NT2/D1 (cell line): ENCODE measurements at regions not wholly inside any gene's neighbourhood (a gene's known extent, or its start where the extent isn't known, plus 50 kb on each side); places are given as distances from the start of the nearest gene placed in this dataset.

Experiments
- DNase-seq: peaks from one replicate; pipeline ENCODE4 v3.0.0-alpha.2; 2011; ENCODE audit warnings: low read depth, low spot score
- H3K27me3 ChIP-seq: 2 replicates; pipeline ENCODE4 v1.6.0; 2011; ENCODE audit warnings: mild to moderate bottlenecking; ENCODE audit not compliant: insufficient read length, insufficient read depth
- H3K36me3 ChIP-seq: 2 replicates; pipeline ENCODE4 v1.6.1; 2011; ENCODE audit warnings: mild to moderate bottlenecking, low read length, mixed read lengths; ENCODE audit not compliant: insufficient read depth, insufficient read length
- H3K4me1 ChIP-seq: 2 replicates; pipeline ENCODE4 v1.5.1; 2011; ENCODE audit not compliant: insufficient read depth, insufficient read length
- H3K4me3 ChIP-seq: 2 replicates; pipeline ENCODE4 v1.5.1; 2011; ENCODE audit warnings: low read depth; ENCODE audit not compliant: insufficient read length
- H3K9ac ChIP-seq: 2 replicates; pipeline ENCODE4 v1.6.0; 2011; ENCODE audit warnings: low read depth; ENCODE audit not compliant: insufficient read length
- H3K9me3 ChIP-seq: 2 replicates; pipeline ENCODE4 v1.5.1; 2011; ENCODE audit warnings: mild to moderate bottlenecking, low read length; ENCODE audit not compliant: insufficient read depth
- SUZ12 ChIP-seq: IDR thresholded peaks from 2 replicates; pipeline ENCODE4 v1.6.1; 2011; ENCODE audit not compliant: insufficient read length, insufficient read depth; ENCODE audit errors: extremely low read depth
- YY1 ChIP-seq: IDR thresholded peaks from 2 replicates; pipeline ENCODE4 v1.6.1; 2011; ENCODE audit not compliant: insufficient read length, insufficient read depth
- ZNF274 ChIP-seq: IDR thresholded peaks from 2 replicates; pipeline ENCODE4 v1.6.1; 2011; ENCODE audit warnings: mild to moderate bottlenecking, low read depth, low read length

- H3K27me3 ChIP-seq: no peaks in the 10 kb centered on the region
- DNase-seq: no peak
- H3K36me3 ChIP-seq: no peaks in the 10 kb centered on the region
- peaks cover 5% of the 10 kb centered on the region; the same call in 1 of the 2 replicates for H3K9me3 ChIP-seq
- H3K4me3 ChIP-seq: no peak overlapping the region
- no peak overlapping the region for H3K9ac ChIP-seq
- H3K4me1 ChIP-seq: no peaks in the 10 kb centered on the region
- TF ChIP-seq YY1 (no peak), ZNF274 (no peak), SUZ12 (no peak)
Measured at GRCh38 chr9:116087751-116088194, 65.8 kb upstream of the PAPPA start.

GRCh38 chr9:116088396-116088795, 65.2 kb upstream of the PAPPA start:
- no peak for DNase-seq
- Histone ChIP-seq H3K9ac (no peak overlapping the region), H3K36me3 (no peaks in the 10 kb centered on the region), H3K27me3 (no peaks in the 10 kb centered on the region), H3K9me3 (peaks cover 5% of the 10 kb centered on the region; the same call in 1 of the 2 replicates), H3K4me3 (no peak overlapping the region), H3K4me1 (no peaks in the 10 kb centered on the region)
- no peak for TF ChIP-seq ZNF274
- no peak for TF ChIP-seq YY1
- TF ChIP-seq SUZ12: no peak

- no peak overlapping the region for H3K4me3 ChIP-seq
- no peak overlapping the region for H3K9ac ChIP-seq
- TF ChIP-seq YY1 (no peak), SUZ12 (no peak), ZNF274 (no peak)
- peaks cover 5% of the 10 kb centered on the region; the same call in 1 of the 2 replicates for H3K9me3 ChIP-seq
- no peaks in the 10 kb centered on the region for H3K27me3 ChIP-seq
- no peaks in the 10 kb centered on the region for H3K4me1 ChIP-seq
- no peaks in the 10 kb centered on the region for H3K36me3 ChIP-seq
- DNase-seq: no peak
Measured at GRCh38 chr9:116090030-116090770, 63.4 kb upstream of the PAPPA start.

- Histone ChIP-seq H3K4me1 (no peaks in the 10 kb centered on the region), H3K36me3 (no peaks in the 10 kb centered on the region), H3K9ac (no peak overlapping the region), H3K4me3 (no peak overlapping the region), H3K27me3 (no peaks in the 10 kb centered on the region), H3K9me3 (peaks cover 5% of the 10 kb centered on the region; the same call in 1 of the 2 replicates)
- no peak for DNase-seq
- no peak for TF ChIP-seq YY1
- no peak for TF ChIP-seq SUZ12
- TF ChIP-seq ZNF274: no peak
Measured at GRCh38 chr9:116094846-116095245, 58.7 kb upstream of the PAPPA start.

- no peak overlapping the region for H3K4me3 ChIP-seq
- no peak overlapping the region for H3K9ac ChIP-seq
- H3K36me3 ChIP-seq: no peaks in the 10 kb centered on the region
- no peak for DNase-seq
- no peaks in the 10 kb centered on the region for H3K27me3 ChIP-seq
- TF ChIP-seq YY1: no peak
- H3K9me3 ChIP-seq: peaks cover 5% of the 10 kb centered on the region; the same call in 1 of the 2 replicates
- H3K4me1 ChIP-seq: no peaks in the 10 kb centered on the region
Measured at GRCh38 chr9:116095403-116095802, 58.2 kb upstream of the PAPPA start.

- DNase-seq: no peak
- TF ChIP-seq SUZ12 (no peak), ZNF274 (no peak), YY1 (no peak)
- Histone ChIP-seq H3K4me1 (no peaks in the 10 kb centered on the region), H3K4me3 (no peak overlapping the region), H3K9me3 (peaks cover 5% of the 10 kb centered on the region; the same call in 1 of the 2 replicates), H3K36me3 (no peaks in the 10 kb centered on the region), H3K27me3 (no peaks in the 10 kb centered on the region), H3K9ac (no peak overlapping the region)
Measured at GRCh38 chr9:116096046-116096445, 57.5 kb upstream of the PAPPA start.

GRCh38 chr9:116096853-116097252, 56.7 kb upstream of the PAPPA start:
- TF ChIP-seq SUZ12 (no peak), YY1 (no peak), ZNF274 (no peak)
- Histone ChIP-seq H3K9ac (no peak overlapping the region), H3K27me3 (no peaks in the 10 kb centered on the region), H3K36me3 (no peaks in the 10 kb centered on the region), H3K4me1 (no peaks in the 10 kb centered on the region), H3K4me3 (no peak overlapping the region), H3K9me3 (no peaks in the 10 kb centered on the region)
- no peak for DNase-seq
